ENCODE measurements at regions not wholly inside any gene's neighbourhood (a gene's known extent, or its start where the extent isn't known, plus 50 kb on each side); places are given as distances from the start of the nearest gene placed in this dataset.

- POLR2A ChIA-PET: no interaction called here
- no peak for ATAC-seq
- H3K4me3 Mint-ChIP-seq: no peak overlapping the region
Observed at GRCh38 chr12:115103884-115104883, 420.2 kb upstream of the TBX3 start.

GRCh38 chr12:115102450-115102849 is 418.5 kb upstream of the TBX3 start:
- Mint-ChIP-seq H3K4me3 (no peak overlapping the region), H3K9me3 (peaks cover 7% of the 10 kb centered on the region), H3K27ac (no peak overlapping the region), H3K27me3 (no peaks in the 10 kb centered on the region), H3K36me3 (ENCODE audit: low read depth) (no peaks in the 10 kb centered on the region), H3K4me1 (ENCODE audit: low read depth) (no peaks in the 10 kb centered on the region)
- intact Hi-C loops (cut with micrococcal nuclease): no loop called here
- no peak for TF ChIP-seq CTCF (IDR thresholded peaks at IDR 0.05)
- DNase-seq (no peak), ATAC-seq (no peak)
- CTCF ChIA-PET: no interaction called here
- POLR2A ChIA-PET: no interaction called here

More at GRCh38 chr12:115103884-115104883, 420.2 kb upstream of the TBX3 start:
- CTCF ChIA-PET: no interaction called here
- no peak for DNase-seq
- H3K36me3 Mint-ChIP-seq (ENCODE audit: low read depth): no peaks in the 10 kb centered on the region
- TF ChIP-seq CTCF (IDR thresholded peaks at IDR 0.05): no peak
- H3K4me1 Mint-ChIP-seq (ENCODE audit: low read depth): no peaks in the 10 kb centered on the region
- peaks cover 7% of the 10 kb centered on the region for H3K9me3 Mint-ChIP-seq
- H3K27ac Mint-ChIP-seq: no peak overlapping the region
- intact Hi-C loops (cut with micrococcal nuclease): no loop called here
- H3K27me3 Mint-ChIP-seq: no peaks in the 10 kb centered on the region

DNA sequence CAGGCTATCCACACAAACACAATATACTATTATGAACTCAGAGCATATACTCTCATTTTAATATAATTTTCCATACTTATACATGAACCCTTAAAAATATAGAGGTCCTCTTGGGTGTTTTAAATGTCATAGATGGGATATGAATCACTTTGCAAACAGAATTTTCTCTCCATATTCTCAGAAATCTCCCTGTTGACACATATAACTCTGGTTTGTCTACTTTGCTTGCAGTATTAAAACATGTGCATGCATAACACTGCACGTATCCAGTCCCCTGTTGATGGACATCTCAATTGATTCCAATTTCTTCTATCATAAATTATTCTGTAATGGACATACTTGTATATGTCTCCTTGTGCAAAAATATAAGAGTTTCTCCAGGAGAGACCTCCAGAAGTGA is 417.5 kb upstream of the TBX3 start:
- Mint-ChIP-seq H3K27ac (no peak overlapping the region), H3K4me3 (no peak overlapping the region), H3K27me3 (no peaks in the 10 kb centered on the region), H3K4me1 (ENCODE audit: low read depth) (no peaks in the 10 kb centered on the region), H3K36me3 (ENCODE audit: low read depth) (no peaks in the 10 kb centered on the region), H3K9me3 (peaks cover 7% of the 10 kb centered on the region)
- DNase-seq: no peak
- ChIA-PET POLR2A (no interaction called here), CTCF (no interaction called here)
- TF ChIP-seq CTCF (IDR thresholded peaks at IDR 0.05): no peak
- ATAC-seq: no peak
- intact Hi-C loops (cut with micrococcal nuclease): no loop called here

DNA sequence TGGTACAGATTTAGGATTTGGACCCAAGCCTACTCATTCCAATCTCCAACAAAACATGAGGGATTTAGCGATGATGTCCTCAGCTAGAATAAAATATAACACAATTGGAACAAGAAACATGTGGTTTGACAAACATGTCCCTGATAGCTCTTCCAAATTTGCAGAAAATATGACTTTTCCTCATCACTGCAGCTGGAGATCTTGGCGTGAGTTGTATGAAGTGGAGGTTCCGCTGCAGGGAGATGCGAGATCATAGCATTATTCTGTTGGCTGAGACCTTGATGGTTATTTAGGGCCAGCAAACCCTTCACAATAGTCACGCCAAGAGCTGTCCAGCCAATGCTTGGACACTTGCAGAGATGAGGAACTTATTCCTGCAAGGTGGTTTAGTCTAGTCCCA is 413.4 kb upstream of the TBX3 start:
- intact Hi-C loops (cut with micrococcal nuclease): no loop called here
- DNase-seq: no peak
- POLR2A ChIA-PET: no interaction called here
- Mint-ChIP-seq H3K27ac (no peak overlapping the region), H3K4me1 (ENCODE audit: low read depth) (no peaks in the 10 kb centered on the region), H3K9me3 (peaks cover 13% of the 10 kb centered on the region), H3K27me3 (peaks cover 3% of the 10 kb centered on the region), H3K36me3 (ENCODE audit: low read depth) (no peaks in the 10 kb centered on the region), H3K4me3 (no peak overlapping the region)
- no peak for TF ChIP-seq CTCF (IDR thresholded peaks at IDR 0.05)
- no peak for ATAC-seq
- CTCF ChIA-PET: no interaction called here

GRCh38 chr12:115096588-115097397 is 412.8 kb upstream of the TBX3 start:
- no peak for TF ChIP-seq CTCF (IDR thresholded peaks at IDR 0.05)
- intact Hi-C loops (cut with micrococcal nuclease): no loop called here
- H3K4me3 Mint-ChIP-seq: no peak overlapping the region
- H3K9me3 Mint-ChIP-seq: peaks cover 13% of the 10 kb centered on the region
- no peaks in the 10 kb centered on the region for H3K36me3 Mint-ChIP-seq (ENCODE audit: low read depth)
- ATAC-seq (no peak), DNase-seq (no peak)
- ChIA-PET CTCF (no interaction called here), POLR2A (no interaction called here)
- peaks cover 3% of the 10 kb centered on the region for H3K27me3 Mint-ChIP-seq
- H3K27ac Mint-ChIP-seq: no peak overlapping the region
- no peaks in the 10 kb centered on the region for H3K4me1 Mint-ChIP-seq (ENCODE audit: low read depth)

Measured in activated CD8-positive, alpha-beta T cell treated with anti-CD3 and anti-CD28 coated beads for 36 hours (primary cell).